Activated CD4-positive, alpha-beta T cell treated with anti-CD3 and anti-CD28 coated beads for 24 hours (primary cell): ENCODE measurements at regions not wholly inside any gene's neighbourhood (a gene's known extent, or its start where the extent isn't known, plus 50 kb on each side); places are given as distances from the start of the nearest gene placed in this dataset.

ENCODE experiments used
- DNase-seq, 2 donors: peaks; one replicate each; pipeline ENCODE4 v3.0.0-alpha.2; 2020; ENCODE audit warnings: low read depth in 2 of 2

- no peak for DNase-seq
These were observed 270.4 kb downstream of the NEDD1 start for GRCh38 chr12:97177481-97177880.

GRCh38 chr12:97181571-97182265 is 274.7 kb downstream of the NEDD1 start:
- DNase-seq = no peak

- DNase-seq = no peak
These were observed 275.7 kb downstream of the NEDD1 start for GRCh38 chr12:97182769-97183168.

- no peak for DNase-seq
These were observed 277.2 kb downstream of the NEDD1 start for GRCh38 chr12:97184127-97184773.

- DNase-seq = no peak
These were observed 277.0 kb upstream of the RMST start for GRCh38 chr12:97185567-97185966.

GRCh38 chr12:97194546-97194945 is 268.1 kb upstream of the RMST start:
- DNase-seq = no peak

GRCh38 chr12:97200181-97200580 is 262.4 kb upstream of the RMST start:
- no peak for DNase-seq

- DNase-seq = no peak
These were observed 259.2 kb upstream of the RMST start for GRCh38 chr12:97203408-97203807.

GRCh38 chr12:97209997-97210396 is 252.6 kb upstream of the RMST start:
- no peak for DNase-seq

GRCh38 chr12:97211416-97211930 is 251.1 kb upstream of the RMST start:
- DNase-seq = no peak

GRCh38 chr12:97216848-97217247 is 245.8 kb upstream of the RMST start:
- no peak for DNase-seq

GRCh38 chr12:97222391-97222790 is 240.2 kb upstream of the RMST start:
- no peak for DNase-seq

GRCh38 chr12:97223419-97223818 is 239.2 kb upstream of the RMST start:
- DNase-seq = no peak

- DNase-seq = no peak
These were observed 233.6 kb upstream of the RMST start for GRCh38 chr12:97229004-97229403.

GRCh38 chr12:97235102-97235501 is 227.5 kb upstream of the RMST start:
- DNase-seq = no peak

GRCh38 chr12:97246368-97246767 is 216.2 kb upstream of the RMST start:
- DNase-seq = no peak

GRCh38 chr12:97250483-97250882 is 212.1 kb upstream of the RMST start:
- DNase-seq = no peak

GRCh38 chr12:97257726-97258125 is 204.9 kb upstream of the RMST start:
- DNase-seq = no peak

- DNase-seq = no peak
These were observed 203.5 kb upstream of the RMST start for GRCh38 chr12:97259098-97259497.

- no peak for DNase-seq
These were observed 201.8 kb upstream of the RMST start for GRCh38 chr12:97260786-97261185.

GRCh38 chr12:97267166-97267565 is 195.4 kb upstream of the RMST start:
- no peak for DNase-seq

GRCh38 chr12:97267594-97268202 is 194.9 kb upstream of the RMST start:
- no peak for DNase-seq

GRCh38 chr12:97272471-97272870 is 190.1 kb upstream of the RMST start:
- DNase-seq = no peak
